ENCODE measurements at regions not wholly inside any gene's neighbourhood (a gene's known extent, or its start where the extent isn't known, plus 50 kb on each side); places are given as distances from the start of the nearest gene placed in this dataset.
A peak's percentile ranks its signal among the peaks of the same experiment; 100 is the strongest.

DNA sequence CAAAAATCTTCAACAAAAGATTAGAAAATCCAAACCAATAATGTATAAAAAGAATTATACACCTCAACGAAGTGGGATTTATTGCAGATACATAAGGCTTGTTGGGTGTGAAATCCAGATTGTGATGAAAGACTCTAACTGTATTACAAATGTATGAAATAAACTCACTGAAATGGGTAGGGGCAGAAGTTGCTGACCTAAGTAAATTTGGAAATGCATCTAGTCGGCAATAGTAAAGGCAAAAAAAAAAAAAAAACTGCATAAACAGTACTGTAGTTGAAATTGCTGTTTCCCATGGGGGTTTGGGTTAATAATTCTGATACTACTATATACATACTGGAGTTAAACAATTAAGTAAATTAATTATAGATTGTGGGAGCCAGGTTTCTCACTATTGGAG lies 130.7 kb upstream of the MAGEB18 start:
- no peak overlapping the region for H3K4me3 ChIP-seq (ENCODE audit: low read length)
- no peak for TF ChIP-seq CTCF (conservative IDR thresholded peaks at IDR 0.05; ENCODE audit: low read length)
- no peak for DNase-seq (ENCODE audit: low read depth)

- no peak overlapping the region for H3K4me3 ChIP-seq (ENCODE audit: low read length)
- no peak for TF ChIP-seq CTCF (conservative IDR thresholded peaks at IDR 0.05; ENCODE audit: low read length)
- no peak for DNase-seq (ENCODE audit: low read depth)
Measured at GRCh38 chrX:26008042-26008441, 130.1 kb upstream of the MAGEB18 start.

- no peak for TF ChIP-seq CTCF (conservative IDR thresholded peaks at IDR 0.05; ENCODE audit: low read length)
- no peak for DNase-seq (ENCODE audit: low read depth)
- H3K4me3 ChIP-seq (ENCODE audit: low read length): no peak overlapping the region
Measured at GRCh38 chrX:26008691-26009090, 129.5 kb upstream of the MAGEB18 start.

- DNase-seq (ENCODE audit: low read depth): no peak
- no peak overlapping the region for H3K4me3 ChIP-seq (ENCODE audit: low read length)
- no peak for TF ChIP-seq CTCF (conservative IDR thresholded peaks at IDR 0.05; ENCODE audit: low read length)
Measured at GRCh38 chrX:26019386-26019785, 118.8 kb upstream of the MAGEB18 start.

- no peak for TF ChIP-seq CTCF (conservative IDR thresholded peaks at IDR 0.05; ENCODE audit: low read length)
- H3K4me3 ChIP-seq (ENCODE audit: low read length): no peak overlapping the region
- no peak for DNase-seq (ENCODE audit: low read depth)
Measured at GRCh38 chrX:26026179-26026578, 112.0 kb upstream of the MAGEB18 start.

DNA sequence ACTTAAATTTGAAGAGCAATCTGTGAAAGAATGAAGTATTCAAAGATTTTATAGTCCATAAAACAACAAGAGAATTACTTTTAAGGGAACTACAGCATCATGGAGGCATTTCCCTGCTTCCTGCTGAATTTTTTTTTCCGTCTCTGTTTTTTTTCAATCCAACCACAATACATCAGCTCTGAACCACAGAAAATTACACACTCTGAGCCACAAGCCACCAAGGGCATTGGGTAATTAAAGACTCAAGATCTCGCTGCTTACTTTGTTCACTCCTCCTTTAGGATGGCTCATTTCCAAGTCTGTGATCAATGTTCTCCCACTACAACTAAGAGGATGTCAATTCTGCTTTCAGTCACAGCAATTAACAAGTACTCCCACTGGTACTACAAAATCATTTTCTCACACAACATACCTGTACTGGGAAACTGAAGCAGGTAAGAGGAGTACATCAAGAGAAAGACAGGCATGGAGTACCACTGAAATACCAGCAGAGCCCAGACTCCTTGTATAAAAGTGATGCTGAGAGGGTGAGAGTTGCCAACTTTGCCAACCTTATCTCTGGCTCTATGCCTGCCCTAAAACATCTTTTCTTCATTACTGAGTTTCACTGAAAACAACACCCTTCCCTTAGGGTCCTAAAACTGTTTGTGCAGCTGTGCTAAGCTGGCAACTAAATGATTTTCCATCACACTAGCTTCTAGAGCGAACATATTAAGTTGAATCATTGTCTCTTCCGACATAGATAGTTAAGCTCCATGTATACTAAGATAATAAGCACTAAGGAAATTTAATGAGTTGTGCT lies 105.8 kb upstream of the MAGEB18 start:
- no peak for TF ChIP-seq CTCF (conservative IDR thresholded peaks at IDR 0.05; ENCODE audit: low read length)
- peak; percentile 1 for DNase-seq (ENCODE audit: low read depth)
- H3K4me3 ChIP-seq (ENCODE audit: low read length): no peak overlapping the region

- no peak for DNase-seq (ENCODE audit: low read depth)
- H3K4me3 ChIP-seq (ENCODE audit: low read length): no peak overlapping the region
- TF ChIP-seq CTCF (conservative IDR thresholded peaks at IDR 0.05; ENCODE audit: low read length): no peak
Measured at GRCh38 chrX:26037367-26037766, 100.8 kb upstream of the MAGEB18 start.

All from AG10803 (cell line).